ENCODE measurements at regions not wholly inside any gene's neighbourhood (a gene's known extent, or its start where the extent isn't known, plus 50 kb on each side); places are given as distances from the start of the nearest gene placed in this dataset.

- TF ChIP-seq, protein P1, sequence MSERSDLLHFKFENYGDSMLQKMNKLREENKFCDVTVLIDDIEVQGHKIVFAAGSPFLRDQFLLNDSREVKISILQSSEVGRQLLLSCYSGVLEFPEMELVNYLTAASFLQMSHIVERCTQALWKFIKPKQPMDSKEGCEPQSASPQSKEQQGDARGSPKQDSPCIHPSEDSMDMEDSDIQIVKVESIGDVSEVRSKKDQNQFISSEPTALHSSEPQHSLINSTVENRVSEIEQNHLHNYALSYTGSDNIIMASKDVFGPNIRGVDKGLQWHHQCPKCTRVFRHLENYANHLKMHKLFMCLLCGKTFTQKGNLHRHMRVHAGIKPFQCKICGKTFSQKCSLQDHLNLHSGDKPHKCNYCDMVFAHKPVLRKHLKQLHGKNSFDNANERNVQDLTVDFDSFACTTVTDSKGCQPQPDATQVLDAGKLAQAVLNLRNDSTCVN (CRISPR knock-in tag; IDR thresholded peaks at IDR 0.05; ENCODE audit: borderline replicate concordance) = no peak; the same call in 1 of the 2 replicates
- peak; percentile 95 for TF ChIP-seq ZNF264 (CRISPR knock-in tag; IDR thresholded peaks at IDR 0.05)
- TF ChIP-seq NCOR1 (IDR thresholded peaks at IDR 0.05; ENCODE audit: borderline replicate concordance, low read length) = peak; percentile 95
- no peak for TF ChIP-seq ZNF224 (CRISPR knock-in tag; IDR thresholded peaks at IDR 0.05)
- no peak for TF ChIP-seq ZNF18 (CRISPR knock-in tag; IDR thresholded peaks at IDR 0.05; ENCODE audit: insufficient replicate concordance)
- no peak for TF ChIP-seq FOXK2 (IDR thresholded peaks at IDR 0.05)
- TF ChIP-seq TARDBP (CRISPR knock-in tag; IDR thresholded peaks at IDR 0.05) = peak; percentile 83; the same call in 1 of the 2 replicates
- TF ChIP-seq CBX5 (CRISPR knock-in tag; IDR thresholded peaks at IDR 0.05; ENCODE audit: borderline replicate concordance) = no peak; the same call in 1 of the 2 replicates
- no peak for TF ChIP-seq EZH2 (conservative IDR thresholded peaks at IDR 0.05; ENCODE audit: low read depth, low read length)
- TF ChIP-seq ZNF780A (CRISPR knock-in tag; IDR thresholded peaks at IDR 0.05) = no peak
These were observed 200.0 kb downstream of the RHOU start (continued) for GRCh38 chr1:228935198-228935663.

Measured in HepG2 (cell line).